IPS-NIHi11 (cell line): ENCODE measurements at regions not wholly inside any gene's neighbourhood (a gene's known extent, or its start where the extent isn't known, plus 50 kb on each side); places are given as distances from the start of the nearest gene placed in this dataset.
A peak's percentile ranks its signal among the peaks of the same experiment; 100 is the strongest.
"Not testable (repeated sequence)": the region's sequence is repeated elsewhere in the genome, so short reads cannot be mapped to it uniquely, and the experiment has no call there.

ENCODE experiments used
- DNase-seq: peaks from one replicate; pipeline ENCODE4 v3.0.0; 2012; ENCODE audit warnings: mixed read lengths, low spot score

GRCh38 chrX:3509934-3510333 lies 163.5 kb upstream of the MXRA5 start:
- no peak for DNase-seq

- no peak for DNase-seq
Measured at GRCh38 chrX:3504916-3505315, 158.5 kb upstream of the MXRA5 start.

GRCh38 chrX:3501833-3502535 lies 155.5 kb upstream of the MXRA5 start:
- DNase-seq = peak; percentile 14

- not testable (repeated sequence) for DNase-seq
Measured at GRCh38 chrX:3495836-3496769, 149.7 kb upstream of the MXRA5 start.

GRCh38 chrX:3493605-3494004 lies 147.2 kb upstream of the MXRA5 start:
- no peak for DNase-seq

GRCh38 chrX:3485727-3486126 lies 139.3 kb upstream of the MXRA5 start:
- DNase-seq = no peak

- DNase-seq = no peak
Measured at GRCh38 chrX:3479026-3479425, 132.6 kb upstream of the MXRA5 start.

- no peak for DNase-seq
Measured at GRCh38 chrX:3476973-3477372, 130.5 kb upstream of the MXRA5 start.

- not testable (repeated sequence) for DNase-seq
Measured at GRCh38 chrX:3470211-3470679, 123.8 kb upstream of the MXRA5 start.

- no peak for DNase-seq
Measured at GRCh38 chrX:3468031-3468430, 121.6 kb upstream of the MXRA5 start.

GRCh38 chrX:3465017-3465416 lies 118.6 kb upstream of the MXRA5 start:
- DNase-seq = no peak

GRCh38 chrX:3462166-3462508 lies 115.7 kb upstream of the MXRA5 start:
- no peak for DNase-seq

GRCh38 chrX:3461397-3462165 lies 115.1 kb upstream of the MXRA5 start:
- DNase-seq = no peak

- DNase-seq = no peak
Measured at GRCh38 chrX:3455796-3456195, 109.3 kb upstream of the MXRA5 start.

- DNase-seq = no peak
Measured at GRCh38 chrX:3451571-3451970, 105.1 kb upstream of the MXRA5 start.

GRCh38 chrX:3450881-3451570 lies 104.6 kb upstream of the MXRA5 start:
- no peak for DNase-seq

GRCh38 chrX:3449287-3449686 lies 102.8 kb upstream of the MXRA5 start:
- no peak for DNase-seq

GRCh38 chrX:3448563-3448962 lies 102.1 kb upstream of the MXRA5 start:
- no peak for DNase-seq

- DNase-seq = no peak
Measured at GRCh38 chrX:3445806-3446490, 99.5 kb upstream of the MXRA5 start.

- DNase-seq = no peak
Measured at GRCh38 chrX:3443184-3443583, 96.7 kb upstream of the MXRA5 start.

- DNase-seq = no peak
Measured at GRCh38 chrX:3442691-3443090, 96.2 kb upstream of the MXRA5 start.
